Suppressor macrophage treated with lipopolysaccharide for 1 hour (primary cell): ENCODE measurements at regions not wholly inside any gene's neighbourhood (a gene's known extent, or its start where the extent isn't known, plus 50 kb on each side); places are given as distances from the start of the nearest gene placed in this dataset.
"Not testable (repeated sequence)": the region's sequence is repeated elsewhere in the genome, so short reads cannot be mapped to it uniquely, and the experiment has no call there.

Source experiments
- DNase-seq, 3 donors: peaks; one replicate each; pipeline ENCODE4 v3.0.0-alpha.2; 2020 to 2022

- not testable (repeated sequence) for DNase-seq
Measured at GRCh38 chr16:31581065-31581464, 53.4 kb downstream of the AHSP start.

- DNase-seq, result not testable (repeated sequence)
Measured at GRCh38 chr16:31601737-31602384, 74.2 kb downstream of the AHSP start.

DNA sequence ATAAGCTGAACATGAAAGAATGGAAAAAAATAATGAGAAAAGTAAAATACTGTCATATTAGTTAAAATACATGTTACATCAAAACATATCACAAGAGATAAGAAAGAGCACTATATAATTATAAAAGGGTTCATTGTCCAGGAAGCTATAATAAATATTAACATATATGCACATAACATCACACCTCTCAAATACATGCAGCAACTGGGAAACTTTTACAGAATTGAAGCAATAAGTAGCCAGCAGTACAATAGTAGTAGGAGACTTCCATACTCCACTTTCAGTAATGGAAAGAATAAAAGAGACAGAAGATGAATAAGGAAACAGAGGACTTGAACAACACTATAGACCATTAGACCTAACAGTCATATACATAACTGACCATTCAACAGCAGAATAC lies 90.4 kb downstream of the AHSP start:
- no peak for DNase-seq

- DNase-seq, result no peak
Measured at GRCh38 chr16:31636433-31636832, 108.7 kb downstream of the AHSP start.

DNA sequence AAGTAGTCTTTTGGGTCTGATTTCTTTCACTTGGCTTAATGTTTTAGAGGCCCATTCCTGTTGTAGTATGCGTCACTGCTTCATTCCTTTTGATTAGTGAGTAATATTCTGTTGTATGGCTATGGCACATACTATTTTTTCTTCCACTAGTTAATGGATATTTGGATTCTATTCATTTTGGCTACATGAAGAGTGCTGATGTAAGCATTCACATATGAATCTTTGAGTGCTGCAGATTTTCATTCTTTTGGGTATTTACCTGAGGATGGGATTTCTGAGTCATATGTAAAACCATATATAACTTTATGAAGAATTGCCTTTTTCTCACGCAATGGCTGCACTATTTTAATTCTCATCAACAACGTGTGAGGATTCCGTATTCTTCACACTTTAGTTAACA lies 113.6 kb downstream of the AHSP start:
- DNase-seq, result no peak

- DNase-seq, result not testable (repeated sequence)
Measured at GRCh38 chr16:31655674-31656073, 128.0 kb downstream of the AHSP start.

- no peak for DNase-seq
Measured at GRCh38 chr16:31664683-31665482, 137.2 kb downstream of the AHSP start.

- no peak for DNase-seq
Measured at GRCh38 chr16:31674686-31675085, 147.0 kb downstream of the AHSP start.

- DNase-seq, result no peak
Measured at GRCh38 chr16:31676731-31677130, 149.0 kb downstream of the AHSP start.

- no peak for DNase-seq
Measured at GRCh38 chr16:31678649-31679325, 151.1 kb downstream of the AHSP start.

DNA sequence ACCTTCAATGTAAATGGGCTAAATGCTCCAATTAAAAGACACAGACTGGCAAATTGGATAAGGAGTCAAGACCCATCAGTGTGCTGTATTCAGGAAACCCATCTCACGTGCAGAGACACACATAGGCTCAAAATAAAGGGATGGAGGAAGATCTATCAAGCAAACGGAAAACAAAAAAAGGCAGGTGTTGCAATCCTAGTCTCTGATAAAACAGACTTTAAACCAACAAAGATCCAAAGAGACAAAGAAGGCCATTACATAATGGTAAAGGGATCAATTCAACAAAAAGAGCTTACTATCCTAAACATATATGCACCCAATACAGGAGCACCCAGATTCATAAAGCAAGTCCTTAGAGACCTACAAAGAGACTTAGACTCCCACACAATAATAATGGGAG lies 161.6 kb downstream of the AHSP start:
- not testable (repeated sequence) for DNase-seq

- not testable (repeated sequence) for DNase-seq
Measured at GRCh38 chr16:31692338-31692737, 164.6 kb downstream of the AHSP start.

GRCh38 chr16:31693733-31694132 lies 166.0 kb downstream of the AHSP start:
- no peak for DNase-seq

- DNase-seq, result no peak
Measured at GRCh38 chr16:31694461-31694860, 166.8 kb downstream of the AHSP start.

DNA sequence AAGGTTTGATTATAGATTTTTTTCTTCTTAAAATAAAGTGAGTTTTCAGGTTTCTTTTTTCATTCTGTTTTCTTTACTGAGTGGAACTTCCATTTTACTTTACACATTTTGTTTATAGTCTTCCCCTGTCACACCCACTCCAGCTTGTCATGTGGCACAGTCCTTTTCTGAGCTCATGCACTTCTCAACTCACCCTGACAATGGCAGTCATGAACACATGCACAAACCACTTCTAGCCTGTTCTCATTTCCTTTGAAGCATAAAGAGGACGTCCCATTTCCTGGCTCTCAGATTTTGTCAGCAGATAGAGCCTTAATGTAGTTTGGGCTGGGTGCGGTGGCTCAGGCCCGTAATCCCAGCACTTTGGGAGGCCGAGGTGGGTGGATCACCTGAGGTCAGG lies 168.0 kb downstream of the AHSP start:
- DNase-seq, result peak; percentile 54 to 55 (median 55)

GRCh38 chr16:31696968-31697743 lies 169.5 kb downstream of the AHSP start:
- peak; percentile 23 to 41 (median 27) for DNase-seq

- DNase-seq, result no peak
Measured at GRCh38 chr16:31697744-31698125, 170.0 kb downstream of the AHSP start.

GRCh38 chr16:31698901-31699300 lies 171.2 kb downstream of the AHSP start:
- DNase-seq, result no peak

DNA sequence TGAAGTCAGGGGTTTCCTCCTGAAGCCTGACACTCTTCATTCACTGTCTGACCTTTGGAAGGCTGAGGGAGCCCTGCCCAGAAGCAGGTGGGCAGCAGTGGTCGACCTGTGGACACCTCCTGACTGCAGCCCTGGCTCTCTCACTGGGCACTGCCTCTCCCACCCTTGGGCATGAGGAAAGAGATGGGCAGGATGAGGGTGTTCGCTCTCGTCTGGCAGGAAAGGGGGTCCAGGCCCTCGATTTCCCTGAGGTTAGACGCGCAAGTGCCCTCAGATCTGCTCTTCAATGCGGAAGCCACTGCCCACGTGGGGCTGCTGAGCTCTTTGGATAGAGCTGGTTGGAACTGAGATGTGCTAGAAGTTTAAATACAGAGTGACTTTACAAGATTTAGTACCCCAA lies 171.9 kb downstream of the AHSP start:
- DNase-seq, result no peak

- peak in 1 of 3 donors; percentile 36 for DNase-seq
Measured at GRCh38 chr16:31700200-31700529, 172.5 kb downstream of the AHSP start.

DNA sequence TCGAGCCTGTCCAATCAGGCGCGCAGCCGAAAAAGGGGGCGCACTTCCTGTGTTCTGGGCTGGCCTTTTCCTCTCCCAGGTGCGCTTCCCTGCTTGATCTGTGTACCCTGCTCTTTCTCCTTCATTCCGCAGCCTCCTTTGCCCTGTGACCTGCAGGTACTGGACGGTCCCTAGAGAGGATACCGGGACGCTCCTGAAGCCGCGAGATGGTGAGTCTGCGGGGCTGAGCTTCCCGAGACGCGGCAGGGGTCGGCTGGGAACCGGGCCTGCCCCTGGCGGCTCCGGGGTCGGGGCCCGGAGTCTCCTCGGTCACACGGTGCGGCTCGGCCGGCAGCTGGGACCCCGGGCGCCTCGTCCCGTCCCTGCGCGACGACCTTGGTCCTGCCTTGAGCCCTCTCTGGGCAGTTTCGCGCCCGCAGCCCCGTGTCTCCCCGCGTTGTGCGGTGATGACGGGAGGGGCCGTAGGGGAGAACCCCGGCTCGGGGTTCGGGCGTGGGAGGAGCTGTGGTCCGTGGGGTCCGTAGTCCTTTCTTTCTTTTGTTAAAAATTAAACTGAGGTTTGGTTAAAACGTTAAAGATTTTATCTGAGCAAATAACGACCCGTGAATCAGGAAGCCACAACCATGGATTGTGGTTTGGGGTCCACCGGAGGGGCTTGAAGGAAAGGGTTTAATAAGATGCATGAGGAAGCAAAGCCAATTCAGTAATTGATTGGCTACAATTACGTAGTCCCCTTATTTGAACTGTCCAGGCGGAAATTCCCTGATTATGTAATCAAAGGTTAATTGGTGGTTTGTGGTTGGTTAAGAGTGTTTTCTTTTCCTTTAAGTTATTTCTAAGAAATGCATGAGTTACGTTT lies 172.8 kb upstream of the ZNF267 start:
- DNase-seq, result peak; percentile 33 to 82 (median 55)

DNA sequence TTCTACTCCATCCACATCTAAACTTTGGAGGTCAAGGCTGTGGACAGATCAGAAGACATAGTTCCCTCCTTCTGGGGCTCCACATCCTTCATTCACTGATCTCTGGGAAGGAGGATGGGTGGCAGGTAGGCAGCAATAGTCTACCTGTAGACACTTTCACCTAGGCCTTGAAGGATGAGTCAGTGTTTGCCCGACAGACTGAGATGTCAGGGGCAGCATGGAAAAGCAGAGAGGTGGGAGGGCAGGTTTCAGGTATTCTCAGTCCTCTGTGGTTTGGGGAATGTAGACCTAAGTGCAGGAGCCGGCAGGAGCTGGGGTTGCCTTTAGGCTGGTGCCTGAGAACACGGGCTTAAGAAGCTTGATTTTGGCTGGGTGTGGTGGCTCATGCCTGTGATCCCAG lies 171.9 kb upstream of the ZNF267 start:
- no peak for DNase-seq
